ENCODE measurements at regions not wholly inside any gene's neighbourhood (a gene's known extent, or its start where the extent isn't known, plus 50 kb on each side); places are given as distances from the start of the nearest gene placed in this dataset.

- TF ChIP-seq, protein P1, sequence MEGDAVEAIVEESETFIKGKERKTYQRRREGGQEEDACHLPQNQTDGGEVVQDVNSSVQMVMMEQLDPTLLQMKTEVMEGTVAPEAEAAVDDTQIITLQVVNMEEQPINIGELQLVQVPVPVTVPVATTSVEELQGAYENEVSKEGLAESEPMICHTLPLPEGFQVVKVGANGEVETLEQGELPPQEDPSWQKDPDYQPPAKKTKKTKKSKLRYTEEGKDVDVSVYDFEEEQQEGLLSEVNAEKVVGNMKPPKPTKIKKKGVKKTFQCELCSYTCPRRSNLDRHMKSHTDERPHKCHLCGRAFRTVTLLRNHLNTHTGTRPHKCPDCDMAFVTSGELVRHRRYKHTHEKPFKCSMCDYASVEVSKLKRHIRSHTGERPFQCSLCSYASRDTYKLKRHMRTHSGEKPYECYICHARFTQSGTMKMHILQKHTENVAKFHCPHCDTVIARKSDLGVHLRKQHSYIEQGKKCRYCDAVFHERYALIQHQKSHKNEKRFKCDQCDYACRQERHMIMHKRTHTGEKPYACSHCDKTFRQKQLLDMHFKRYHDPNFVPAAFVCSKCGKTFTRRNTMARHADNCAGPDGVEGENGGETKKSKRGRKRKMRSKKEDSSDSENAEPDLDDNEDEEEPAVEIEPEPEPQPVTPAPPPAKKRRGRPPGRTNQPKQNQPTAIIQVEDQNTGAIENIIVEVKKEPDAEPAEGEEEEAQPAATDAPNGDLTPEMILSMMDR (conservative IDR thresholded peaks at IDR 0.05; ENCODE audit: low read length): no peak
- TF ChIP-seq EZH2phosphoT487 (IDR thresholded peaks at IDR 0.05; ENCODE audit: borderline replicate concordance, low read depth, low read length): no peak
Observed at GRCh38 chr13:80618781-80619180, 277.9 kb upstream of the SPRY2 start.
